Esophagus mucosa (tissue), 1 donor: ENCODE measurements at regions not wholly inside any gene's neighbourhood (a gene's known extent, or its start where the extent isn't known, plus 50 kb on each side); places are given as distances from the start of the nearest gene placed in this dataset.

Source experiments
- ATAC-seq: fragments of 200-7000 bp; cut with Tn5 transposase; one replicate; pipeline ENCODE4 v1.9.1; 2020
- donor health status: DM: yes; HTN: yes; CAD: no.

DNA sequence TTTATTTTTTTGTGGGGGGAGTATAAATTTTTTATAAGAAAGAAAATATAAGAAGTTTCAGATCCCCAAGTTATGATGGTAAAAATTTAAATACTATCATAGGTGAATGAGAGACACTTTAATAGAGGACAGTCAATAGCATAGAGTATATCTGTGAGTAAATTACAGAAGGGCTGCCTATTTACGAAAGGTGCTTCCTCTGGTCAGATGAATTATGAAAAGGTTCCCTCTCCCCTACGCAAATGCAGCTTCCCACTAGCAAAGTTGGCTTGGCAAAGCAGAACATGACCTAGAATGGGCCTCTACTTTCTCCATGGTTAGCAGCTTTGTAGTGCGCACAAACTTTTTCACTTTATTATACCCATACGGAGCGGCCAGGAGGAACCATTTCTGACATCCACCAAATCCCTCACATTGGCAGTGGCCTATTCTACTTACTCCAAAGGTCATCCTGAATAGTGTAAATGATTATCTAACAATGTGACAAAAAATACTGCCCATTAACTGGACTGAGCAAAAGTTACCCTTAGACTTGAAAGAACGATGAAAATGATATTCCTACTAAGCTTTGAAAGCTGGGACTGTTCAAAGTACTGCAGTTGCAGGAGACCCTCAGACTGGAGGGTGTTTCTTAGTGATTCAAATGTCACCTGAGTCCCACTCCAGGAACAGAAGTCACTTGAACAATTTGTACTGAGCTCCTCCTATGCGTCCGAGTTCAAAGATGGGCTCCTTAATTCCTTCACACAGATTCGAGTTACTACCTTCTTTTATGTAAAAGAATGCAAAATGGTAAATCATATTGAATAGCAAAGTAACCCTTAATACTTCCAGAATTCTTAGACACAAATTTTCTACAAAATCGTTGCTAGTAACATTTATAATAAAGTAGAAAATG is 148.5 kb downstream of the NOL4 start:
- no peak for ATAC-seq

DNA sequence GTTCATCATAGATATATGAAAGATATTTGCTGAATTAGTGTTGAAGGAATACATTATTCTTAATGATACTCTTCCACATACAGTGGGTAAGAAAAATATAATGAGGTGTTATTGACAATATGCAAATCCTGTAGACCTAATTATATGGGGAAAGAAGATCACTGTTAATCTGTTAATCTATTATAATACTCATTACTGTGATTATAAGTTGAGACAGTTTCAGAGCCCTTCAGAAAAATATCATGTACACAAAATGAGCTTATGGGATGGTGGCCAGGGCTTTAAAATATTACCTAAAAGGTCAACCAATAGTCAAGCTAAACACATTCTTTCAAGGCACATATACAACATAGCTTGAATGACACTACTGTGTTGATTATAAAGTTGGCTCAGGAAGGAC is 163.5 kb downstream of the NOL4 start:
- ATAC-seq: no peak

DNA sequence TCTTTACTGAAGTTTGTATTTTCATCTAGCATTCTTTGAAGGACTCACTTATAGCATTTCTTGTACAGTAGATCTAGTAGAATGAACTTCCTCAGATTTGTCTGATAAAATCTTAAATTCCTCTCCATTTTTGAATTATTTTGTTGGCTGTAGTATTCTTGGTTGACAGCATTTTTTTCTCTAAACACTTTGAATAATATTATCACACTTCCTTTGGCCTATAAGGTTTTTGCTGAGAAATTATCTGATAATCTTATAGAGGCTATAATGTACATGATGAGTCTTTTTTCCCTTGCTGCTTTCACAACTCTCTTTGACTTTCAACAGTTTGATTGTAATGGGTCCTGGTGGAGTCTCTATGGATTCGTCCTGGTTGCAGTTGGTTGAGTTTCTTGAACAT is 169.5 kb downstream of the NOL4 start:
- no peak for ATAC-seq

DNA sequence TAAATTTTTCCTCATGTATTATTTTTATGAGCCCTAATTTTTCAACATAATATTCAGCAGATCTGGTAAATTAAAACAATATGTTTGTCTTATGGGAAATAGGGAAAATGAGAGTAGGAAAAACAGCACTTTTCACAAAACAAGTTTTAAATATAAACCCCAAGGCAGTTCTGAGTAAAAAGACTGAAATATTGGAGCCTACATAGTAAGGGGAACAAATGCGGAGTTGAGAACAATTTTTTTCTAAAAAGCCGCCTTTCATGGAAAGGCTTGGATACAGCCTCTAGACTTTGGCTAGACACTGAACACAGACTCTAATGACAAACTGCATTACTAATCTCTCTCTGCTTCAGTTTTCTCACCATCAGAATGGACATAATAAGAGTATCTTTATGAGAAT is 174.1 kb downstream of the NOL4 start:
- no peak for ATAC-seq

DNA sequence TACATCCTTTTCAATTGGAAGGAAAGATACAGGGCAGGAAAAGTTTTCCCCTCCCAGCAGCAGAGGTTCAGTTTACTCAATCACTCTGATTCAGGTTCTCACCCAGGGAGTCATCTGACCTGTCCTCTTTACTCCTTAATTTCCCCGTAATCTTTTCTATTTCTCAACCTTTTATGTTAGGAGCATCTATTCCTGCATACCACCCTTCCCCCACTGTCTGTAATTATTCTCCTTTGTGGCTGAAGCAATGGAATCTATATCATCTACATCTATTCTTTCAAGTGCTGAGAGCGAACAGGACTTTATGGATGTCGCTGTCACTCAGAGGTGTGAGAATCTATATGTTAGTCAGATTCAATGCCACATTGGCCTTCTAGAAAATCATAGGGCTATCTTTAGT is 175.2 kb downstream of the NOL4 start:
- ATAC-seq: no peak

DNA sequence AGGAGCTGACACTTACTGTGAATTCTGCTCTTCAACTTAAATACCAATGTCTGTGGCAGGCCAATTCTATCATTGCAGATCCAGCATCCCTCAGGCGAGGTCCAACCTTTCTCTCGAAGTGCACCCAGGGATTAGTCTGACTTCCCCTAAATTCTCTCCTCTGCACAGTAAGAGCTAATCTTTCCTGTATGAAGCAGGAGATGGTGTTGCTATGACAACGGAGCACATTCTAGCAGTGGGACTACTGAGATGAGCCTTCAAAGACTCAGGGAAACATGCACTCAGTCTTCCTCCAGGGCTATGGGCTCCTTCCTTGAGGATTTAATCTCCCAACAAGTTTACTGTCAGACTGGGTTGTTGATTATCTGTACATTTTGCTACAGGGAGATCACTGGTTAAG is 176.3 kb downstream of the NOL4 start:
- ATAC-seq: no peak

DNA sequence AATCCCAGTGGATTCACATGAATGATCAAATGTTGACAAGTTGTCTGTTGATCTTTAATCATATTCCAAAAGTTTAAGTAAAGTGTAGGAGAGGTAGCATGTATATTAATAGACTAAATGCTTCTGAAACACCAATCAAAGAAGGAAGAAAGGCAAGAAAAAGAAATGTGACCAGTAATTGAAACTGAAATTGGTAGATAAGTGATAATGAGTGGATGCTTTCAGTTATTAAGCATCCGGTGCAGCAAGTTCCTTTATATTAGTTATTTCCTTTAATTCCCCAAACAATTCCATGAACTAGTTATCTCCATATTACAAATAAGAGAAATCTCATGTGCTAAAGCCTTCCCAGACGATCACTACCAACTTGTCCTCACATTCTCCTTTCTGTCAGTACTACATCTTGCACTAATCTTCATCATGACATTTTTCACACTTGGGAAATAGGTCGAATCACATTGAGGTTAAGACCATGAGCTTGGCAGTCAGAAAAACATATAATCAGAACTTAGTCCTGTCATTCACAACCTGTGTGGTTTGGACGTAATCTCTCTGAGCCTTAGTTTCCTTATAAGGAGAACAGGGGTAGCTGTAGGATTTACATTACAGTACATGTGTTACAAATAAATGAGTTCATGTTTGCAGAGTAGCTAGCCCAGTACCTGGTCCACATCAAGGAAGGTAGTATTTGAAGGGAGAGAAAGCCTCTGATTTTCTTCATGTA is 182.1 kb downstream of the NOL4 start:
- no peak for ATAC-seq

DNA sequence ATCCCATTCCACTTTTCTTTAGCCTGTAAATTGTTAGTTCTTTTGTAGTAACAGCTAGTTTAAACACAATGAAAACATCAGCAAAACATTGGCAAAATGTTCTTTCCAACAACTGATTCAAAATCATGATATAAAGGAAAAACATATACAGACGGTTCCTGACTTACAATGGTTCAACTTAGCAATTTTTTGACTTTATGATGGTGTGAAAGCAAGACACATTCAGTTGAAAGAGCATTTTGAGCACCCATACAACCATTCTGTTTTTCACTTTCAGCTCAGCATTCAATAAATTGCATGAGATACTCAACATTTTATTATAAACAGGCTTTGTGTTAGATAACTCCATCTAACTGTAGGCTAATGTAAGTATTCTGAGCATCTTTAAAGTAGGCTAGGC is 185.1 kb downstream of the NOL4 start:
- ATAC-seq: no peak

DNA sequence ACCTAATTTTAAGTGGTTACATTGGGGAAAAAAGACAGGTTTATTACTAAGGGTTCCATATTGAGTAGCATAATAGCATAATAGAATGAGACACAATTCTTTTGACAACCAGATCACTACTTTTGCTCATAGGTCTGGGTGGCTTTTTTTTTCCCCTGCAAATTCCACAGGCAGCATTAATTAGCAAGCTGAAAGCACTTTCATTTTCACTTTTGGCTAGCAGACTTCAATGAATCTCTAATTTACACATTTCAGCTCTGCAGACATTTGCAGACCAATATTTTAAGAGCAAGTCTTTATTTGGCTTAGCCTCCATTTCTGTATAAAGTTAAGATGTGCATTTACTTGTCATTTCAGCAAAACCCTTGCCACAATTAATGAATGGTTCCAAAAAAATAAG is 185.5 kb downstream of the NOL4 start:
- ATAC-seq: no peak

DNA sequence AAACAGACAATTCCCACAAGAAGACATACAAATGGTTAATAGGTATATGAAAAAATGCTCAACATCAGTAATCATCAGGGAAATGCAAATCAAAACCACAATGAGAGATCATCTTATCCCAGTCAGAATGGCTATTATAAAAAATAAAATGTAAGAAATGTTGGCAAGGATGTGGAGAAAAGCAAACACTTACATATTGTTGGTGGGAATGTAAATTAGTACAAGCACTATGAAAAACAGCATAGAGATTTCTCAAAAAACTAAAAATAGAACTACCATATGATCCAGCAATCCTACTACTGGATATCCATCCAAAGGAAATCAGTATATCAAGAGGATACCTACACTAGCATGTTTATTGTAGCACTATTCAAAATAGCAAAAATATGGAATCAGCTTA is 186.6 kb downstream of the NOL4 start:
- ATAC-seq: no peak

DNA sequence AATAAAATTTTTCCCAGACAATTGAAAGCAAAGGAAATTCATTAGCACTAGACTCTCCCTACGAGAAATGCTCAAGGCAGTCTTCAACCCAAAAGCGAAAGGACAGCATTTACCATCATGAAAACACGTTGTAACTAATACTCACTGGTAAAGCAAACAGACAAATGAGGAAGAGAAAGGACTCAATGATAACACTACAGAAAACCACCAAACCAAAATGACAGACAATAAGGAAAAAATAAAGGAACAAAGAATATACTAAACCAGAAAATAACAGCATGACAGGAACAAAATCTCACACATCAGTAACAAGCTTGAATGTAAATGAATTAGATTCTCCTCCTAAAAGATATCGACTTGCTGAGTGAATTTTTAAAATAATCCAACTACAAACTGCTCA is 190.7 kb downstream of the NOL4 start:
- no peak for ATAC-seq

DNA sequence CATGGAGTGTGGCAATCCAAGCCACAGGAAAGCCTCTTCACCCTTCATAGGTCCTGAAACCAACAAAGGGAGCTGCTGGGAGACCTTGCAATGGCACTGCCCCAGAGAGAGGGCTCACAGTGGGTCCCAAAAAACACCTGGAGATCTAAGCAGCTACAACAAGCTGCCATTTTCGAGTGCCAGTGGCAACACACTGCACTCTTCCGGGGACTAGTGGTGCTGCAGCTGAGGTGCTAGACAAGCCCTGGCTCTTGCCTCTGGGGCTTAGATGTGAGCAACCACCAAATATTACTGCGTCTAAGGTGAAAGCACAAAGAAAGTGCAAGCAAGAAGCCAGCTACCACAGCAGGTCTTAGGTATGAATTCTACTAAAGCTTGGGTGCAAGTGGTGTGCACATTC is 192.9 kb downstream of the NOL4 start:
- ATAC-seq: no peak

DNA sequence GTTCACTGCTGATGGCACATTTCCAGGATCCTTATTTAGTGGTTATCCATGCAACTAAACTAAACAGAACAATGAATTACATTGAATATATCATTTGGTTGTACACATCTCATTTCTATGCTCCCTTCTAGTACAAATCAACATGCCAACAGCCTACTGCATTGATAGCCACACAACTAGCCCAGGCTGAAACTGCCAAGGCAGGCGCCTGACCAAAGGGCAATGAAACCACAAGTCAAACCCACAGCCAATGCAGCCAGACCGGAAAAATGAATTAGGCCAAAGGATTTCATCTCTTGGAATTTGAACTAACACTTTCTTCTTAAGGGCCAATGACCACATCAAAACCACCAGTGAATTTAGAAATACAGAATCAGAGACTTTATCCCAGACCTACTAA is 196.4 kb downstream of the NOL4 start:
- no peak for ATAC-seq

DNA sequence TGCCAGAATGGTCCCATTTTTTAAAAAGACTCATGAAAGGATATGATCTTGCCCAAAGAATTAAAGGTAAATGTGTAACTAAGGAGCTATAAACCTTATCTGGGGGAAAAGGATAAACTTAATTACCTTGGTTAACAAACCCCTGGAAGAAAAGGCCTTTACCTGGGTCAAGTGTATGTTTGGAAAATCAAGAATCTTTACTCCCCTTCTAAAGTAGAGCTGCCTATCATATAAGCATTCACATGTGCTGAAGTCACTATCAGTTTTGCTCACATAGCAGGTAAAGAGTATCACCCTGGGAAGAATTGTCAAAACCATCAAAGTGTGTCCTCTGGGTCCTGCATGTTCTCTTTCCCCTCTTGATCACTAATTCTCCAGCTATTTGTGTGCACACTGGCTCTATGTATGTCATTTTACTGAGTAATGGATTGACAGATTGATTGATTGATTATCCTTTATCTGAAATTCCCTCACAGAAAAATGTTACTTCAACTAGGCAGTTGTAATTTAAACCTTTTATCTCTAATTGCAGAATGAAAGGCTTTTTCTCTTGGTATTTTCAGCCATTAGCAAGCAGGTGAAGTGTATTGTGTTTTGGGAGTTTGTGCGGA is 199.4 kb downstream of the NOL4 start:
- no peak for ATAC-seq

DNA sequence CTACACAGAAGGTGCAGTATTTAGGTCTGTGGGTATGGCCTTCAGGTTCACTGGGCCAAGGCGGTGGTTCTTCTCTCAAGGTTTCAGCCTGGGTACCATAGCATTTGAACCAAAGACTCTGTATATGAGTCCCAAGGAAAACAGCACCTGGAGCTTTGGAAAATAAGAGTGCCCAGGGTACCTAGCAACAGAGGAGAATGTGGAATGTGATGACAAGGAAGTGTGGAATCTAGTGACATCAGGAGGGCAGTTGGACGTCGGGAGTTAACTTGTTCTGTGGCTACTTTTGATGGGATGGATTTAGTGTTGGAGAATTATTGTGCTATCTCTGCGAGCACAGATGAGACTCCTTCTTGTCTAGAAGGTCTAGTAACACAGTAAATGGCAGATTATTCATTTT is 201.2 kb downstream of the NOL4 start:
- ATAC-seq: no peak

DNA sequence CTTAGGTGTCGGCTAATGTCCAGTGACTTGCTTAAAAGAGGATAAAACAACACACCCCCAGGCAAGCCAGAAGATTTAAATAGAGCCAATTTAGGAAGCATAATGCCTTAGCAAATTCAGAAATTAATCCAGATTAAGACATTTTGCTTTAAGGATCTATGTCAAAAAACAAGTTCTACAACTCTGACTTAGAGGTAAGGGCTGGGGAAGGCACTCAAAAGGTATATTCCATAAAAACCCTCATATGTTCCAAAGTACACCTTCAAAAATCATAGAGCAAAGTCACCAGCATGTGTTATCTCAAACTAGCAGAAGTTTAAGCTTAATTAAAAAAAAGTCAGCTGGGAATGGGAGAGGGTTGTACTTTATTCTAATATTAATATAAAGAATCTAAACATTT is 206.4 kb downstream of the NOL4 start:
- ATAC-seq: no peak

DNA sequence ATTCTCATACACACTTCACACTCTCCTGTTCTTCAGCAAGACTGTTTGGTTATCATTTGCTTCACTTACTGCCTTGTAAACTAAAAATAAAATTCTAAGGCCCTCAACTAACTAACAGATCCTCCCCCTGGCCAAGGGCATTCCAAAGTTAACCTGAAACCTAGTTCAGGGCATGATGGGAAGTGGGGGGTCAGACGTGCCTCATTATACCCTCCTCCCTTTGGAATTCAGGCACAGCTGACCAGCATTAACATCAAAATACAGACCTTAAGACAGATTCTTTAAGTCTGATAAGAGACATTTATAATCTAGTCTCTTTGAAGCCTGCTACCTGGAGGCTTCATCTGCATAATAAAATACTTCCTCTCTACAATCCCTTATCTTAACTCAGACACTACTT is 221.0 kb downstream of the NOL4 start:
- ATAC-seq: no peak

DNA sequence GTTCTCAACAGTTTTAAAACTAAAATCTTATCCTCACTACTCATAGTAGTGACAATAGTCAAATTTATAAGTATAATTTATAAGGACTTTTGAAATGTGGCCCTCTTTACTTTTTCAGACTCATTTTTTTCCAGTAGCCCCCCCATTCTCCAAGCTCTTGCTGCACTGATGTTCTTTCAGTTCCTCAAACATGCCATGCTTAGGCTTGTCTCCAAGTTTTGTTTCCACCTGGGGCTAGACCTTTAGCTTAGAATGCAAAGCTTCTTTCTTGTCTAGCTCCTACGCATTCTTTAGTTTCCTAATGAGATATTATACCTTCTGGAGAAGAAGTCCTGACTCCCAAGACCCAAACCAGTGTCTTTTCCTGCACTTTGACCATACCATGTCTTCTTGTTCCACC is 222.6 kb downstream of the NOL4 start:
- ATAC-seq: no peak

DNA sequence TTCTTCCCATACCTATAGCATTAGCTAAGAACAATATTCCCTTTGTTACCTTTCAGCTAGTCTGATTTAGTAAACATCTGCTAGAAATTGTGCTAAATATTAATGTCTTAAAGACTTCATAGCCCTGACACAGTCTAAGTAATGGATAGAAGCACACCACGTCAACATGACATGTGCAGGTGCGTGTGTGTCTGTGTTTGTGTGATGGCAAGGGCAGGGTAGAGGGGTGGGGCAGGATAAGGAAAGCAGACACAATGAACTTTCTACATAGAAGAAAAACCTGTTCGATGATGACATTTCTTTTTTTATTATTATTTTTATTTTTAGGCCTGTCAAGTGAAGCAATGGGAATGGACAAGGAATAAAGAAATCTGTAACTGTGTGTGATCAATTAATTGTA is 223.3 kb downstream of the NOL4 start:
- ATAC-seq: no peak

DNA sequence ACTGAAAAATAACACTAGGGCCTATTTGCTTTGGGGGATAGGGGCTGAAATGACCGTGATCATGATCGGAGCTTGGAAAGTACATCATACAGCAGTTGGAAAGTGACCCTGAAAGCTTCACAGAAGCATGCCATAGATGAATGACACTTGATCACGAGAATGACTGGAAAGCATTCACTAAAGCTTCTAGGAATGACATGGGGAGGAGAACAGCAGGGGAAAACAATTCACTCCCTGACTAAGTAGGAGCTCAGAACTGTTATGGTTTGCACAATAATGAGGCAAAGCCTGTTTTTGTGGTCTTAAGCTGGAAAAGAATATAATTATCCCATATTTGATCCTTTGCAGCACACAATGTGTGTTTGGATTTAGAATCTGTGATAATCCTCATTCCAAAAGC is 237.5 kb downstream of the NOL4 start:
- ATAC-seq: no peak

DNA sequence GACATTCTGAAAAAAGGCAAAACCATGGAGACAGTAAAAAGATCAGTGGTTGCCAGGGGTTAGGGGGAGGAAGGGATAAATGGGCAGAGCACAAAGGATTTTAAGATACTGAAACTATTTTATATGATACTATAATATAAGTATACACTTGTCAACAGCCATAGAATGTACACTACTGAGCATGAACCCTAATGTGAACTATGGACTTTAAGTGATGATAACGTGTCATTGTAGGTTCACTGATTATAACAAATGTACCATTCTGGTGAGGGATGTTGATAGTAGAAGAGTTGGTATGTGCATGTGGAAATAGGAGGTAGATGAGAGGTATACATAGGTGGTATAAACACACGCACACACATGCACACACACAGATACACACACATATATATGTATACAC is 241.6 kb downstream of the NOL4 start:
- no peak for ATAC-seq

DNA sequence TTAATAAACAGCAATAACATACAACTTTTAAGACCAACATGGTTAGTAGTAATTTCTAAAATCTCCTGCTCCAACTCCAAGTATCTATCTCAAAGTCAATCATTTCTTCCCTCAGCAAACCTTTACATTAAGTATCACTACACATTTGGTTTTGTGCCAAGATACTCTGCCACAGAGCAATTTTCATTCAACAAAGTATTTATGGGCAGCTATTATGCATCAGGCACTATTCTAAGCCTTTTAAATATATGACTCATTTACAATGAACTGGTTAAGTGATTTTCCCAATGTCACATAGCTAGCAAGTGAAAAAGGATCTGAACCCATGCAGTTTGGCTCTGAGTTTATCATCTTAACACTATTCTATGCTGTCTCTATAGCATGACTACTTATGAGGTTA is 264.3 kb downstream of the NOL4 start:
- ATAC-seq: no peak

DNA sequence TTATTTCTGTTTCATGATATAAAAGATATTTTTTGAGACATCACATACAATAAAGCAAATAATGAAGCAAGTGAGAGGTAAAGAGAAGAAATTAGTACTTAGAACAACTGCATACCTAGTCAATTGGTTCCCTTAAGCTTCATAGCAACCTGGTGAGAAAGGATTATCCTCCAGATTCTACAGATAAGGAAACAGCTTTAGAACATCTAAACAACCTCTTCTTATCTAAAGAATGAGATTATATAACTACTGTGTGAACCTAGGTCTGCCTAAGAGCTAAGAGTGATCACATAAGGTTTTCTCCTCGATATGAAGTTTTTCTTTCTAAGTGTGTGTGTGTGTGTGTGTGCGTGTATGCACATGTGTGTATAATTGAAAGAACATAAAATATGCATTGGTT is 265.1 kb downstream of the NOL4 start:
- ATAC-seq: no peak

DNA sequence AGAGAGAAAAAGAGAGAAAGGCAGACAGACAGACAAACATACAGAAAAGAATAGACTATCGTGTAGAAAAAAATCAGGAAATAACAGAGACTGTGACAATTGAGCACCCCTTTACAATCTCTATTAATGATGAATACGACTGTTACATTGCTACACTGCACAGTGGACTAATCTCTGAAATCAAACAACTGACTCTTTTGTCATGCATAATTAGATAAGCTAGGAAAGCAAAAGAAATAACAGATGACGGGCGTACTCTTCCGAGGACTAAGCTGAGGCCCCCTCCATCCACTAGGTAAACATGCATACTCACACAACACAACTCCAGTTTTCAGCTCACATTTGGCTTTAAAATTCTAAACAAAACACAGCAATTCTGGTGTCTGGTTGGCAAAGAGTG is 267.0 kb downstream of the NOL4 start:
- ATAC-seq: no peak
